Astrocyte (in vitro differentiated cells and primary cell): ENCODE measurements at regions not wholly inside any gene's neighbourhood (a gene's known extent, or its start where the extent isn't known, plus 50 kb on each side); places are given as distances from the start of the nearest gene placed in this dataset.
A peak's percentile ranks its signal among the peaks of the same experiment; 100 is the strongest.

ENCODE experiments used
- DNase-seq: peaks from one replicate; pipeline ENCODE4 v3.0.0-alpha.2; 2010; ENCODE audit warnings: low read depth
- FAIRE-seq: peaks from 2 replicates; lab custom pipeline; 2011; peaks lifted over from hg19 to GRCh38; lab: Jason Lieb, UNC
- H2AFZ ChIP-seq: 2 replicates; pipeline ENCODE4 v1.6.0; 2012; ENCODE audit warnings: low read depth, low read length, inconsistent platforms
- H3K27ac ChIP-seq: 2 replicates; pipeline ENCODE4 v1.5.1; 2011; ENCODE audit warnings: low read depth, low read length, inconsistent platforms
- H3K27me3 ChIP-seq: 2 replicates; pipeline ENCODE4 v1.6.0; 2011; ENCODE audit warnings: low read length, inconsistent platforms; ENCODE audit not compliant: insufficient read depth
- H3K36me3 ChIP-seq: 2 replicates; pipeline ENCODE4 v1.5.1; 2011; ENCODE audit warnings: low read length, inconsistent platforms; ENCODE audit not compliant: insufficient read depth
- H3K4me1 ChIP-seq: 2 replicates; pipeline ENCODE4 v1.5.1; 2011; ENCODE audit warnings: low read length, inconsistent platforms; ENCODE audit not compliant: insufficient read depth
- H3K4me2 ChIP-seq: 2 replicates; pipeline ENCODE4 v1.6.0; 2012; ENCODE audit warnings: low read length, inconsistent platforms
- H3K4me3 ChIP-seq: 2 replicates; pipeline ENCODE4 v1.5.1; 2011; ENCODE audit warnings: low read depth, mild to moderate bottlenecking, low read length, inconsistent platforms; ENCODE audit not compliant: insufficient read depth
- H3K79me2 ChIP-seq: 2 replicates; pipeline ENCODE4 v1.6.0; 2012; ENCODE audit warnings: mild to moderate bottlenecking, low read length, inconsistent platforms; ENCODE audit not compliant: insufficient read depth
- H3K9ac ChIP-seq: 2 replicates; pipeline ENCODE4 v1.6.0; 2012; ENCODE audit warnings: mild to moderate bottlenecking, low read length, inconsistent platforms
- H3K9me3 ChIP-seq: 2 replicates; pipeline ENCODE4 v1.5.1; 2012; ENCODE audit warnings: low read depth, mild to moderate bottlenecking, low read length, inconsistent platforms; ENCODE audit not compliant: insufficient read depth
- H4K20me1 ChIP-seq: 2 replicates; pipeline ENCODE4 v1.6.0; 2012; ENCODE audit warnings: low read length, inconsistent platforms; ENCODE audit not compliant: insufficient read depth
- H3K27ac Mint-ChIP-seq: one replicate; pipeline ENCODE4 v1.8.0; 2021; ENCODE audit warnings: mild to moderate bottlenecking, mixed read lengths; ENCODE audit not compliant: unreplicated experiment
- H3K27me3 Mint-ChIP-seq: one replicate; pipeline ENCODE4 v1.8.0; 2021; ENCODE audit warnings: low read depth, mixed read lengths; ENCODE audit not compliant: unreplicated experiment
- H3K36me3 Mint-ChIP-seq: one replicate; pipeline ENCODE4 v1.8.0; 2021; ENCODE audit warnings: low read depth, mixed read lengths; ENCODE audit not compliant: unreplicated experiment
- H3K4me1 Mint-ChIP-seq: one replicate; pipeline ENCODE4 v1.8.0; 2021; ENCODE audit warnings: low read depth, mixed read lengths; ENCODE audit not compliant: unreplicated experiment
- H3K4me3 Mint-ChIP-seq: one replicate; pipeline ENCODE4 v1.8.0; 2021; ENCODE audit warnings: mild to moderate bottlenecking, moderate library complexity, mixed read lengths; ENCODE audit not compliant: unreplicated experiment
- H3K9me3 Mint-ChIP-seq: one replicate; pipeline ENCODE4 v1.8.0; 2021; ENCODE audit warnings: mild to moderate bottlenecking, mixed read lengths; ENCODE audit not compliant: unreplicated experiment
- EZH2 ChIP-seq: IDR thresholded peaks from 2 replicates; pipeline ENCODE4 v1.6.1; 2012; ENCODE audit warnings: mild to moderate bottlenecking, low read length, inconsistent platforms; ENCODE audit not compliant: insufficient read depth
- TF ChIP-seq, protein P1 (sequence below): IDR thresholded peaks from 2 replicates; pipeline ENCODE4 v1.5.1; 2011; ENCODE audit warnings: low read depth, mild to moderate bottlenecking, inconsistent platforms, low read length, moderate library complexity; ENCODE audit not compliant: insufficient read depth

DNA sequence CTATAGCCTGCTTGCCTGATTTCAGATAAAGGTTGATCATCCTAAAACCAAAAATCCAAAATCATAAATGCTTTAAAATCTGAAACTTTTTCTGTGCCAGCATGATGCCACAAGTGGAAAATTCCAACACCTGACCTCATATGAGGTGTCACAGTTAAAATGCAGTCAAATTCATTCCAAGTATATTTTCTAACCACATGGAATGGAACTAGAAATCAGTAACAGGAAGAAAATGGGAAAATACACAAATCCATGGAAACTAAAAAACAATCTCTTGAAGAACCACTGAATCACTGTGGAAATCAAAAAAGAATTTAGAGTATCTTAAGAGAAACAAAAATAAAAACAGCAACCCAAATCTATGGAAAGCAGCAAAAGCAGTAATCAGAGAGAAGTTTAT lies 297.5 kb upstream of the COX7C start:
- no peaks in the 10 kb centered on the region for H3K79me2 ChIP-seq

DNA sequence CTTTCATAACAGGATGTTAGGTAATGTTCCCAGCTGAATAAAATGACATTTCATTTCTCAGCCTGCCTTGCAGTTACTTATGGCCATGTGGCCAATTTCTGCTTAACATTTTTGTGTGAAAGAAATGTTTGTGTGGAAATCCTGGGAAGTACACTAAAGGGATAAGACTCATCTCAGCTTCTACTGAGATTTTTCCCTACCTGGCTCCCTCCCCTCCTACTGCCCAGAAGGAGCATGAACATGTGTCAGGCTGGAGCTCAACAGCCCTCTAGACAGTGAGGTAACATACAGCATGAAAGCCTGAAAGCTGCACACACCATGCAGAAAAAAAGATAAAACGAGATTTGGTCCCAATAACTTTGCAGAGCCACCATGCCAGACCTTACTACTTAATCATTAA lies 288.4 kb upstream of the COX7C start:
- no peak for TF ChIP-seq EZH2
- TF ChIP-seq, protein P1, sequence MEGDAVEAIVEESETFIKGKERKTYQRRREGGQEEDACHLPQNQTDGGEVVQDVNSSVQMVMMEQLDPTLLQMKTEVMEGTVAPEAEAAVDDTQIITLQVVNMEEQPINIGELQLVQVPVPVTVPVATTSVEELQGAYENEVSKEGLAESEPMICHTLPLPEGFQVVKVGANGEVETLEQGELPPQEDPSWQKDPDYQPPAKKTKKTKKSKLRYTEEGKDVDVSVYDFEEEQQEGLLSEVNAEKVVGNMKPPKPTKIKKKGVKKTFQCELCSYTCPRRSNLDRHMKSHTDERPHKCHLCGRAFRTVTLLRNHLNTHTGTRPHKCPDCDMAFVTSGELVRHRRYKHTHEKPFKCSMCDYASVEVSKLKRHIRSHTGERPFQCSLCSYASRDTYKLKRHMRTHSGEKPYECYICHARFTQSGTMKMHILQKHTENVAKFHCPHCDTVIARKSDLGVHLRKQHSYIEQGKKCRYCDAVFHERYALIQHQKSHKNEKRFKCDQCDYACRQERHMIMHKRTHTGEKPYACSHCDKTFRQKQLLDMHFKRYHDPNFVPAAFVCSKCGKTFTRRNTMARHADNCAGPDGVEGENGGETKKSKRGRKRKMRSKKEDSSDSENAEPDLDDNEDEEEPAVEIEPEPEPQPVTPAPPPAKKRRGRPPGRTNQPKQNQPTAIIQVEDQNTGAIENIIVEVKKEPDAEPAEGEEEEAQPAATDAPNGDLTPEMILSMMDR, result no peak
- no peak for FAIRE-seq

More for the DNA sequence above, 297.5 kb upstream of the COX7C start:
- no peak for FAIRE-seq
- Mint-ChIP-seq H3K9me3 (no peaks in the 10 kb centered on the region), H3K36me3 (no peaks in the 10 kb centered on the region), H3K27me3 (no peaks in the 10 kb centered on the region), H3K27ac (peak overlapping the region; percentile 96), H3K4me3 (peak overlapping the region; percentile 60), H3K4me1 (peaks cover 12% of the 10 kb centered on the region)
- Histone ChIP-seq H3K27me3 (no peaks in the 10 kb centered on the region), H3K4me1 (no peaks in the 10 kb centered on the region), H2AFZ (no peak overlapping the region), H3K36me3 (no peaks in the 10 kb centered on the region), H4K20me1 (no peaks in the 10 kb centered on the region), H3K9me3 (no peaks in the 10 kb centered on the region), H3K4me2 (no peak overlapping the region), H3K4me3 (no peak overlapping the region), H3K9ac (no peak overlapping the region), H3K27ac (no peak overlapping the region)
- DNase-seq, result peak; percentile 6
- no peak for TF ChIP-seq EZH2
- TF ChIP-seq, protein P1, result no peak

DNA sequence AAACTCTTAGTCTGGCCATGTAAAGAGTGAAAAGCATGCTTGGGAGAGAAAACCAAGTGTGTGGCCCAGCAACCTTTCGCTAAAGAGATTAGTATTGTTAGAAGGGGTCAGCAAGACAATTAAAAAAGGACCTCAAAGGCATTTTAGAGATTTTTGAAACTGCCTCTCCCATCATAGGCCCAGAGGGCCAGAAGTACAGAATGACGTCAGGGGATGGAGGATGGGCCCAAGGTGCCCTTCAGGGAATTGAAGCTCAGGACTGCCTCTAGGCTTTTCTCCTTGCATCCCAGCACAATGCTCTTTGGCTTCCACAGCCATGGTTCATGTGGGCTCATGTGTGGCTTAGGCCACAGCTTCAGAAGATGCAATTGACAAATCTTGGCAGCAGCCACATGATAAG lies 287.0 kb upstream of the COX7C start:
- no peak for FAIRE-seq

More for the DNA sequence above, 288.4 kb upstream of the COX7C start:
- no peaks in the 10 kb centered on the region for H3K36me3 Mint-ChIP-seq
- Histone ChIP-seq H3K9me3 (no peaks in the 10 kb centered on the region), H3K27ac (no peak overlapping the region), H3K79me2 (no peaks in the 10 kb centered on the region), H3K4me1 (no peaks in the 10 kb centered on the region), H3K36me3 (no peaks in the 10 kb centered on the region), H4K20me1 (no peaks in the 10 kb centered on the region), H3K4me2 (no peak overlapping the region), H3K9ac (no peak overlapping the region), H3K27me3 (no peaks in the 10 kb centered on the region), H3K4me3 (no peak overlapping the region), H2AFZ (no peak overlapping the region)
- no peak overlapping the region for H3K27ac Mint-ChIP-seq
- no peak overlapping the region for H3K4me3 Mint-ChIP-seq
- no peaks in the 10 kb centered on the region for H3K9me3 Mint-ChIP-seq
- no peaks in the 10 kb centered on the region for H3K4me1 Mint-ChIP-seq
- DNase-seq, result no peak
- no peaks in the 10 kb centered on the region for H3K27me3 Mint-ChIP-seq

More for the DNA sequence above, 287.0 kb upstream of the COX7C start:
- Histone ChIP-seq H3K27me3 (no peaks in the 10 kb centered on the region), H3K79me2 (no peaks in the 10 kb centered on the region), H3K9me3 (no peaks in the 10 kb centered on the region), H3K4me3 (no peak overlapping the region), H2AFZ (no peak overlapping the region), H3K36me3 (no peaks in the 10 kb centered on the region), H3K27ac (no peak overlapping the region), H3K4me1 (no peaks in the 10 kb centered on the region), H3K9ac (no peak overlapping the region), H3K4me2 (no peak overlapping the region), H4K20me1 (no peaks in the 10 kb centered on the region)
- Mint-ChIP-seq H3K4me3 (no peak overlapping the region), H3K27ac (no peak overlapping the region), H3K27me3 (no peaks in the 10 kb centered on the region), H3K4me1 (no peaks in the 10 kb centered on the region), H3K36me3 (no peaks in the 10 kb centered on the region), H3K9me3 (no peaks in the 10 kb centered on the region)
- TF ChIP-seq, protein P1, result no peak
- TF ChIP-seq EZH2, result no peak
- DNase-seq, result no peak
